Mucosa of gallbladder (tissue), 1 donor: ENCODE measurements at regions not wholly inside any gene's neighbourhood (a gene's known extent, or its start where the extent isn't known, plus 50 kb on each side); places are given as distances from the start of the nearest gene placed in this dataset.
"Not testable (repeated sequence)": the region's sequence is repeated elsewhere in the genome, so short reads cannot be mapped to it uniquely, and the experiment has no call there.

Experiments
- DNase-seq: peaks from one replicate; pipeline ENCODE4 v3.0.0-alpha.2; 2020; ENCODE audit warnings: low spot score
- donor health status: DM: no; HTN: no; CAD: no.

DNA sequence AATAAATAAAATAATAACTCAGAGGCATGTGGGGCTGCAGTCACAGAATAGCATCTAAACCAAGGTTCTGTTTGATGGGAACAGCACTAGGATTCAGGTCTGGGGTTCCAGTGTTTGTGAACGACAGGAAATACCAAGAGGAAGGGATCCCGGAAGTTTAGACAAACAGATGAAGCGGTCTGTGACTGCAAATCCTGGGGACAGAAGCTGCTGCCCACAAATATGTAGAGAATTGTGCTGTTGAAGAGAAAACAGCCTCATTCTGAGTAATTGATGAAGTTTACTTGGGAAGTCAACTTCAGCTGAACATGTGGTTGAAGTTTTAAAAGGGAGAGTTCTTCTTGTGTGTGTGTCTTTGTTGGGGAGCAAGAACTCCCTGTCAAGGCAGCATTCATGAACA, 98.4 kb upstream of the TBX5 start:
- DNase-seq, result no peak

DNA sequence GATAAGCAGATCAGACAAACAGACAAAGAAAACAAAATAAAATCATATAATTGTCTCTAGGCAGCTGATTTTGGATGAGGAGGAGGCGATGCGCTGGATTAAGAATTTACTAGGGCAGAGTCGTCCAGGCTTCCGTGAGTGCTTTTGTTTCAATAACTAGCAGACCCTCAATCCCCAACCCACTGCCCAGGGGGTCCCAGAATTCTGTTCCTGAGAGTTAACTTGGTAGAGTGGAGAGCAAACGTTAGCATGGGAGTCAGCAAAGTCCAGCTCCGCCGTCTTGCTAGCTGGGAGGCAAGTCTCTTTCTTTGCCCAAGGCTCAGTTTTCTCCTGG, 95.5 kb upstream of the TBX5 start:
- DNase-seq, result no peak

DNA sequence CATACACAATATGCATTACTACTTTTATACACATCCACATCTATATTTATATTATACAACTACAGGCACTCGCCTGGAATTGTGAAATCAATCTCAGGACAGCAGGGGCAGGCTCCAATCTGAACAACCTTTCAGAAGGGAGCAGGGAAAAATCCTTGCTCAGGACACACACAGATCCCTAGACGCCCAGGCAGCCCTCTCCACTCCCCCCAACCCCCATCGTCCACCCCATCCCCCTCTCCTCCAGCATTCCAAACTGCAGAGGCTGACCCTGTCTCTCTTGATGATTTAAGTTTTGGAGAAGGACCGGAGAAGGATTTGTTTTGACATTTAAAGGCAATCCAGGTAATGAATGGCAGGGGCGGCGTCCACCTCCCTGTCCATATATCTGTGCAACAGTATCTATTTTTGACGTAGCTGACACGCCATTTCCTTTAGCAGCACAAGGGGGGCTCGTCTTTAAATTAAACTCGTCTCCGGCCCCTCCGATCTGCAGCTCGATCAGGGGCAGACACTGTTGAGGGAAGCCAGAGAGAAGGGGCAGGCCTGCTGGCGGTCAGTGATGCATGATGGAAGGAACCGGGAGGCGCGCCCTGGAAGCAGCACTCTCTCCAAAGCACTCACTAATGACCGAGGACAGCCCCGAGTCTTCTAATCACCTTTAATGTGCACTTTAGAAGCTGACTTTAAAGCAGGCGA, 95.0 kb upstream of the TBX5 start:
- no peak for DNase-seq

DNA sequence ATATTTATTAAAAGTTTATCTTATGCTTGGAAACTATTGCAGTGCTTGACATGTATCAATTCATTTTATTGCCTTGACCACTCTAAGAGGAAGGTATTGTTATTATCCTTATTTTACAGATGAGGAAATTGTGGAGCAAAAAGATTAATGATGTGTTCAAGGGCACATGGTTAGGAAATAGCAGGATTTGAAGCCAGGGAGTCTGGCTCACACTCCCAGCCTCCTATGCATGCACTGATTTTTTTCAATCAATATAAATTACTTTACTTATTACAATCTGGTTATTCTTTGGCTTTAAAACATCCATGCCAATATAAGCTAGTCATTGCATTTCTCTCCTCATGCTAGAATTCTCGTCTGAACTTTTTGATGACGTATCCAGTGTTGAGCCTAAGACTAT, 94.2 kb upstream of the TBX5 start:
- no peak for DNase-seq

DNA sequence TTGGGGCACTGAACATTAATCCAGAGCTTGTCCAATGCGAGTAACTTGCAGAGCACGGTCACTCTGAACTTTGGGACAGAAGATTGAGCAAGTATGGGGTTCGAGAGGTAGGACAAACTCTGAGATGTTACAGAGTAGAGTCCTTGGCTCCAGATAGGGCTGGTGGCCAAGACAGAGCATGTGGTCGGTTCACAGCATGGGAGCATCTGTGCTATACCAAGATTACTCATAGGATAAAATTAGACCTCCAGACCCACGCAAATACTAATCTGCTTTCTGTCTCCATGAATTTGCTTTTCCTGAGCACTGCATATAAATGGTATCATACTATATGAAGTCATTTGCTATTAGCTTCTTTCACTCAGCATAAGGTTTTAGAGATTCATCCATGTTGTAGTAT, 93.4 kb upstream of the TBX5 start:
- no peak for DNase-seq

DNA sequence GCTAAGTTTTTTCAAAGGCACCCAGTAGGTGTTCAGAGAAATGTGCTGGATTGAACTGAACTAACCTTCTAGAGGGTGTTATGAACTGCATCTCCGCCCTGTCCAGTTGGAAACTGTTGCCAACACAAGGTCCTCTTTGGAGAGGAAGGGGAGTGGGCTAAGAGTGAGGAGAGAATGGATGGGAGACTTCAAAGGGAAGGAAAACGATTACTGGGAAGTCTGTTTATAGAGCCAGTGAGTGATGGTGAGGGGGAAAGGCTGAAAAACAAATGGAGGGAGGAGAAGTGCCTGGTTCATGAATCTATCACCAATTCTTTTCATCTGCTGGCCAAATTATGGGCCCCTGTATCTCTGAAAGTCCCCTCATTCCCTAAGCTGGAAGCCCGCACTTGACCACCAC, 86.0 kb upstream of the TBX5 start:
- no peak for DNase-seq

DNA sequence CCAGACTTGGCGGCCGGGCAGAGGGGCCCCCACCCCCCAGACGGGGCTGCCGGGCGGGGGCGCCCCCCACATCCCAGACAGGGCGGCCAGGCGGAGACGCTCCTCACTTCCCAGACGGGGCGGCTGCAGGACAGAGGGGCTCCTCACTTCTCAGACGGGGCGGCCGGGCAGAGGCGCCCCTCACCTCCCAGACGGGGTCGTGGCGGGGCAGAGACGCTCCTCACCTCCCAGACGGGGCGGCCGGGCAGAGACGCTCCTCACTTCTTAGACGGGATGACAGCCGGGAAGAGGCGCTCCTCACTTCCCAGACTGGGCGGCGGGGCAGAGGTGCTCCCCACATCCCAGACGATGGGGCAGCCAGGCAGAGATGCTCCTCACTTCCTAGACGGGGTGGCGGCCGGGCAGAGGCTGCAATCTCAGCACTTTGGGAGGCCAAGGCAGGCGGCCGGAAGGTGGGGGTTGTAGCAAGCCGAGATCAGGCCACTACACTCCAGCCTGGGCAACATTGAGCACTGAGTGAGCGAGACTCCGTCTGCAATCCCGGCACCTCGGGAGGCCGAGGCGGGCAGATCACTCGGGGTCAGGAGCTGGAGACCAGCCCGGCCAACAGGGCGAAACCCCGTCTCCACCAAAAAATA, 79.0 kb upstream of the TBX5 start:
- not testable (repeated sequence) for DNase-seq

DNA sequence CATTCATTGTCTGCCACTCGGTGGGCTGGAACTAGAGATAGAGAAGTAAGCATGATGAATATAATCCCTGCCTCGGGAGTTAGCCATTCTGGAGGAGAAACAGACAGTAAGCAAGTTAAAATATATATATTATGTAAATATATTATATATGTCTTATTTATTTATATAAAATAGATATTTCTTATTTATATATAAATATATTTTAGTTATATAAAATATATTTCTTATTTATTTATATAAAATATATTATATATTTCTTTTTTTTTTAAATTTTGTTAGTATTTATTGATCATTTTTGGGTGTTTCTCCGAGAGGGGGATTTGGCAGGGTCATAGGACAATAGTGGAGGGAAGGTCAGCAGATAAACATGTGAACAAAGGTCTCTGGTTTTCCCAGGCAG, 78.1 kb upstream of the TBX5 start:
- no peak for DNase-seq

DNA sequence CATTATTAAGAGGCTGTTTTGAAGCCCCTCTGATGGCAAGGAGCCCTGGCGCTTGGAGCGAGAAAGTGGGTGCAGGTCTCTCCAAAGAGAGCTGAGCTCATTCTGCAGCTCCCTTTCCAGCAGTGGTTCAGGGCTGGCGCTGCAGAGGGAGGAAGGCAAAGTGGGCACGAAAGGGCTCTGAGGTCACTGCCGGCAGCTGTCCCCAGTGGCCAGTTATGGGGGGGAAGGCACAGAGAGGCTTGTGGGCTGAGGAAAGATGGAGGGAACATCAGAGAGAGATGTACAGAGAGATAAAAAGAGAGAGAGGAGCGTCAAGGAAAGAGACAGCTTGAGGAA, 75.2 kb upstream of the TBX5 start:
- no peak for DNase-seq

DNA sequence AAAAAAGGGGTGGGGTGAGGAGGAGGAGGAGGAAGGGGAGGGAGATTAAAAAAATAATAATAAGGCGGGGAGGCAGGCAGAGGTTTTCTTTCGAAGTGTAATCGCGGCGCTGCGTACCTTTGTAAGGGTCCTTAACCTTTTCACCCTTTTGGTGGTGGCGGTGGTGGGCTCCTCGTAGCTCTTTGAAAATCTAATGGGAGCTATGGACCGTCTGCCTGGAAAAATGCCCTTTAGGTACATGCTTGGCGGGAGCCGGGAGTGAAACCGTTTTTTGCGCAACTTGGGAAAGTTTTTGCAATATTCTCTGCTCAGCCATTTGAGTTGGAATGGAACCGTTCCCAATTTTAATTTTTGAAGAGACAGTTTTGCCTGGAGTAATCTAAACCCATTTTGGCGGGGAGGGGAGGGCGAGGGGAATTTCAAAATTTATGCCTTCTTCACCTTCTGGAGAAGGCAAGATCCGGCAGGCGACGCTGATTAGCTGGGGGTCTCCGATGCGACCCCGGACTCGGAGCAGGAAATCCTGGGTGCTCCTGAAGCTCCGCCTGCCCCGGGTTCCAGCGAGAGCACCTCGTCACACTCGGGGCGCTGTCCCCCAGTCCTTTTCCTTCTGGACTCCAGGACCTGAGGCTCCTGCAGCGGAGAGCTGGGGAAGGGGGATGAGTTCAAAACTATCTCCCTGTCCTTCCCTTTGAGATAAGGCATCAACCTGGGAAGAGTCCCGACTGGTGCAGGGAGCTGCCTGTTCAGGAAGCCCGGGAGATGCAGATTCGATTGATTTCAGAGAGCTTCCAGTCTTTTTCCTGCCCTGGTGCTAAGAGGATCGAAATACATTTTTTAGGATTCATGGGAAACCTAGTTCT, 74.6 kb upstream of the TBX5 start:
- no peak for DNase-seq

DNA sequence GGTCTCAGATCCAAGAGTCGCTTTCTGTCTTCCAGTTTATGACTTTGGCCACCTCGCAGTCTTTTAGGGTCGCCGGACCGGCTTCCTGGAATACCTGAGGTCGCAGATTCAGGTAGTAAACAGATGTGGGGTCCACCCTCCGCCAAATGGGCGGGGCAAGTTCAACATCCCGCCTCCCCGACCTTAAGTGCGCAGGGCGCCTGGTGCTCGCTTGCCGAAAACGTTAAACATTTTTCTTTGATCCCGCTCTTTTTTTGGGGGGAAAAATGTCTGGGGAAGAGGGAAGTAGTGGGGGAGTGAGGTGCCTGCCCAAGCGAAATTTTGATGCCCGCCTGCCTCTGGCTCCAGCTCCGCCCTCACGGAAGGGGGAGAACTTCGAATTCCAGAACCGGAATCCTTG, 73.9 kb upstream of the TBX5 start:
- DNase-seq, result no peak

DNA sequence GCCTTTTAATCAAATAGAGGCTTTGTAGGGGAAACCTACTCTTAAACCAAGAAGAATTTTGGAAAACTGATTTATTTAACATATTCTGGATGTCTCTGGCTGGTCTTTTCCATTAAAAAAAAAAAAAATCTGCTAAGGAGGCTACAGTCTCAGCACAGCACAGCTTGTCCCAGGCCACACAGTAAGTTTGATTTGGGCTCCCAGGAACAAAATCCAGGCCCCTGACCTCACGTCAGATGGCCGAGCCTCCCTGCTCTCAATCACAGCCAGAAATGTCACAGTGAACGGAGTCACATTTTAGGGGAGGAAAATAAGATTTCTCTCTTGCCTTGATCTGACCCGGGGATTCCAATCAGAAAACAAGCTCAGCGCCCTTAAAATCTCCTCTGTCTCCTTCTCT, 72.9 kb upstream of the TBX5 start:
- no peak for DNase-seq

DNA sequence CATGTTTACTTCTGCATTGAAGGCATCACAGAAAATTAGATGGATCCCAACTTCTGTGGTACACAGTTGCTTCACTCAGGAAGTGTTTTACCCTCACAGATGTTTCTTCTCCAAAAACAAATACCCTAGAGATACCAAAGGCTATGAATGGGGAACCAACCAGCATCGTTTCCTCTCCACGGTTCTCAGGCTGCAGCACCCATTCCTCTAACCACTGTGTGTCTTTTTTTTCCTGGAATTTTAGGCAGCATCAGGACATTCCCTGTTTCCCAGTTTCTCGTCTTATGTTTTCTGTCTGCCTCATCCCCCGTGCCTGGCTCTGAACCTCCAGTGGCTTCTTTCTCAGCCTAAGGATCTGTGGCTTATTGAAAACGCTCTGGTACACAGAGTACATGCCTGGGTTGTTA, 72.0 kb upstream of the TBX5 start:
- DNase-seq, result no peak

DNA sequence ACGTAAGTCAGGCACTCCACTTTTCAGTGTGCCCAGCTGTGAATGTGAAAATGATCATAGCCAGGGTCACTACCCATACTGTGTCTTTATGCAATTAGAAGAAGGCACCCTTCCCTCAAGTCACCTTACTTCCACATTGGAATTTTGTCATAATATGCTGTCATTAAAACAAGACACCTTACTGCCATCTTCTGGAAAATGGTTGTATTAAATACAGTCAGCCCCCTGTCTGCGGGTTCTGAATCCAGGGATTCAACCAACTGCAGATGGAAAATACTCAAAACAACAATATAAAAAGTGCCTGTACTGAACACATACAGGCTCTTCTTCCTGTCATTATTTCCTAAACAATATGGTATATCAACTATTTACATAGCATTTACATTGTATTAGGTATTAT, 70.2 kb upstream of the TBX5 start:
- no peak for DNase-seq

DNA sequence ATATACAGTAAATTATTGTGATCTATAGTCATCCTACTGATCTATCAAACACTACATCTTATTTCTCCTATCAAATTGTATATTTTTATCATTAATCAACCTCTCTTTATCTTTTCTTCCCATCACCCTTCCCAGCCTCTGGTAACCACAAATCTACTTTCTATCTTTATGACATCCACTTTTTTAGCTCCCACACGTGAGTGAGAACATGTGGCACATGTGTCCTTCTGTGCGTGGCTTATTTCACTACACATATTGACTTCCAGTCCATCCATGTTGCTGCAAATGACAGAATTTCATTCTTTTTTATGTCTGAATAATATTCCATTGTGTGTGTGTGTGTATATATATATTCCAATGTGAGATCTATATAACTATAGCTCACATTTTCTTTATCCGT, 67.8 kb upstream of the TBX5 start:
- DNase-seq, result no peak

DNA sequence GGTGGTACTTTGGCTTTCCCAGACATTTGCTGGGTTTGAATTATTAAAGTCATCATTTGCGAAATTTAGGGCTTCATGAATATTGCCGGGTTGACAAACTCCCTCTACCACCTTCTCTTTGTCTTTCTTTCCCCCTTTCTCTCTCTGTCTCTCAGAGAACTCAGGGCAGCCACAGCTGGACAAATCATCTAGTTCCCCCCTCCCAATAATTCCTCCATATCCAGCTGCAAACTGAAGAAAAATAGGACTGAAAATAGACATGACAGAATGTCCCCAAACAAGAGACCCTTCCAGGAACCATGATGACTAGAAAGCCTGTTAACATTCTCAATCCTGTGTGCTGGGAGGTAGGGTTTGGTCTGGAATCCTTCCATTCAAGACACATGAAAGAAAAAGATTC, 67.1 kb upstream of the TBX5 start:
- no peak for DNase-seq

DNA sequence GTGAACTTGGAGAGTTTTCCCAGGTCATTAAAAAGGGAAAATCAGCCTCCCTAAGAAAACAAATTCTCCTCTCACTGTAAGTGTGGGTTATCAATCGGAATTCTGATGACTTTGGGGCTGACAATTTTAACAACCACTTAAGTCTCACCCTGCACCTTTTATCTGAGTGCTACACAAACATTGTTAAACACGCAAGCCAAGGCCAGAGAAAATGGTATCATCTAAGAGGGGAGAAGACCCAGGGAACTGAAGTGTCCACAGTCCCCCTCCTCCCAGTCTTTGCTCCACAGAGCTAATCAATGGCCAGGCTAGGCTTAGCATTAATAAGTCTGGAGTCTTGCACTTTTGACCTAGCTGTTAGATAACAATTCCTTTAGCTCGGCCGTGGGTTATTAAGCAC, 51.7 kb upstream of the TBX5 start:
- no peak for DNase-seq
